ENCODE measurements at regions not wholly inside any gene's neighbourhood (a gene's known extent, or its start where the extent isn't known, plus 50 kb on each side); places are given as distances from the start of the nearest gene placed in this dataset.
"Not testable (repeated sequence)": the region's sequence is repeated elsewhere in the genome, so short reads cannot be mapped to it uniquely, and the experiment has no call there.

GRCh38 chr13:53276265-53276664 is 247.7 kb downstream of the OLFM4 start:
- no peak for DNase-seq (ENCODE audit: low read depth)

DNA sequence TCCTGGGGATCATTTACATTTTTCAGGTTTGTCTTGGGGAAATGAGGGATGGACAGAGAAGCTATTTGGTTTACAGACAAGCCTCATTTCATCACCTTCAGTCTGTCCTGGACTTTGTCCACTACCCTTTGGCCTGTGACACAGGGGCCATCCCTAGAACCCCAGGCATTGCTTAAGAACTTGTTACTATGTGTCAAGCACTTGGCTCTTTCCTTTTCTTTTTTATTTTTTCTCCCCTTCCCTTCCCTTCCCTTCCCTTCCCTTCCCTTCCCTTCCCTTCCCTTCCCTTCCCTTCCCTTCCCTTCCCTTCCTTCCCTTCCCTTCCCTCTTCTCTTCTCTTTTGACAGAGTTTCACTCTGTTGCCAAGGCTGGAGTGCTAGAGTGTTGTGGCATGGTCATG is 253.1 kb downstream of the OLFM4 start:
- no peak for DNase-seq (ENCODE audit: low read depth)

DNA sequence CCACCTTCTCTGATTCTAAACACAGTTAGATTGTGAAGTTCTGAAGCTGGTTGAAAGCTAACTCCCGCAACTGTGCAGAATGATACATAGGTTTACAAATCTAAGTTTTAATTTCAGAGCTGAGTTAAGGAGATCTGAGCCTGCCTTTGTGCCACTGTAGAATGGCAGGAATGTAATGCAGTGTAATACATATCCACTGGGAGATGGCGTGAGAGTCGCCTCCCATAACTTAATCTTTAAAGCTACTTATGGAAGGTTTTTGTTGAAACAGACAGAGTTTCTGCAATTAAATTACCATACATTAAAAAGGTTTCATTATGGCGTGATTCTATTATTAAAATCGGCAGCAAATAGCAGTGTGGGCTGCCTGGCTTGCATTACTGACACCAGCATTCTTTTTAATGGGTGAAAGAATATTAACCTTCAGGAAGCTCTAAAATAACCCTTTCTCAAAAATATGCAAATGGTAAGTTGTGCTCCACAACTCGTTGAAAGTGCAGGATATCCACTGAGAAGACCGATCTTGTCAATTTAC is 257.4 kb downstream of the OLFM4 start:
- DNase-seq (ENCODE audit: low read depth), result no peak

DNA sequence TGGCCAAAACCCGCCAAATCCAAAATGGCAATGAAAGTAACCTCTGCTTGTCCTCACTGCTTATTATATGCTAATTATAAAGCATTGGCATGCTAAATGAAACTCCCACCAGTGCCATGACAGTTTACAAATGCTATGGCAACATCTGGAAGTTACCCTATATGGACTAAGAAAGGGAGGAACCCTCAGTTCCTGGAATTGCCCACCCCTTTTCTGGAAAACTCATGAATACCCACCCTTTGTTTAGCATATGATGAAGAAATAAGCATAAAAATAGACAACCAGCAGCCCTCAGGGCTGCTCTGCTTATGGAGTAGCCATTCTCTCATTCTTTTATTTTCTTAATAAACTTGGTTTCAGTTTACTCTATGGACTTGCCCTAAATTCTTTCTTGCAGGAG is 269.8 kb downstream of the OLFM4 start:
- DNase-seq (ENCODE audit: low read depth), result no peak

GRCh38 chr13:53301449-53301848 is 272.8 kb downstream of the OLFM4 start:
- DNase-seq (ENCODE audit: low read depth), result no peak

- DNase-seq (ENCODE audit: low read depth), result not testable (repeated sequence)
These were observed 276.8 kb downstream of the OLFM4 start for GRCh38 chr13:53305419-53305818.

- no peak for DNase-seq (ENCODE audit: low read depth)
These were observed 282.2 kb downstream of the OLFM4 start for GRCh38 chr13:53310786-53311185.

DNA sequence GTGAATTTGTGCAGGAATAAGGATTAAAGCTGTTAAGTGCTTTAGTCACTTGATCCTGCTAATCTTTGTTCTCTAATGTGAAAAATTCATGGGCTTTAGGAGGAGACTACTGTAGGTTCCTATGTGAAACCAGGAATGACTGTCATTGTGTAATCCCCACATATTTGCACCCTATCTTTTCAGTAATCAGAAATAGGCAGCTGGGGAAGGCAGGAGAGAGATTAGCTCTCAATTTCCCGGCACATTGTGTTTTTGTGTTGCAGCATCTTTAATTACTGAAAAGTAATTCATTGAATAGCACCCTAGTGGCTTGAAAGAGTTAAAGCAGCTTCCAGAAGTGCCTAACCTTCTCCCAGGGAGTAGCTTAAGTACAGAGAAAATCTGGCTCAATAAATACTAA is 282.9 kb downstream of the OLFM4 start:
- no peak for DNase-seq (ENCODE audit: low read depth)

DNA sequence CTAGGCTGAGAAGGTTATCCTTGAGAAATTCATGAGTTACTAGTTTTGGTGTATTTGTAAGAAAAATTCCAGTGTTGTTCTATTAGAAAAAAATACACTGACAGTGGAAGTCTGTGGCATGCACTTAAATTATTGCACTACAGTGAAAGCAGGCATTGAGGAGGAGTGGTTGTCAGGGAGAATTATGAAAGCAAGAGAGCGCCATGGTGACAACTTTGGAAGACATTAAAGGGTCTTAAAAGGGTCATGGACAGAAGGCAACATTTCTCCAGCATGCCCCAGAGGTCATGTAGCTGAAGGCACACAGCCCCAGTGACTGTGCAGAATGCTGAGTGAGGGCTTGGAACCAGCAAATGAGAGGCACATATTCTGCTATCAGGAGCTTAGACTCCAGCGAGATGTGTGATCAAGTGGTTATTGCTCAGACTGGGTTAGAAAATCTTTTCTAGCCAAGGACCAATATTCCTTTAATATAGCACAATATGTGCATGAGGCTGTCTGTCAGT is 292.7 kb downstream of the OLFM4 start:
- no peak for DNase-seq (ENCODE audit: low read depth)

GRCh38 chr13:53324656-53325055 is 296.0 kb downstream of the OLFM4 start:
- no peak for DNase-seq (ENCODE audit: low read depth)

DNA sequence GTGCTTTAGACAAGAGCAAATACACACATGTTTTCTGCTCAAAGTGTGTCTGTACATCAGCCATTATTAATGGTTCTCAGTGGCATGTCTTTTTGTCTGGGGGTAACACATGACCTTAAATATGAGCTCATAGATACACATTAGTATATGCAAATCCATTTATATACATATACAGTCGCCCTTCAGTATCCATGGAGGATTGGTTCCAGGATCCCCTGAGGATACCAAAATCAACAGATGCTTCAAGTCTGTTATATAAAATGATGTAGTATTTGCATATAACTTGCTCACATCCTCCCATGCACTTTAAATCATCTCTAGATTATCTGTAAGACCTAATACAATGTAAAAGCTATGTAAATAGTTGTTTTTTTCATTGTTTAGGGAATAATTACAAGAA is 298.1 kb downstream of the OLFM4 start:
- DNase-seq (ENCODE audit: low read depth), result no peak

DNA sequence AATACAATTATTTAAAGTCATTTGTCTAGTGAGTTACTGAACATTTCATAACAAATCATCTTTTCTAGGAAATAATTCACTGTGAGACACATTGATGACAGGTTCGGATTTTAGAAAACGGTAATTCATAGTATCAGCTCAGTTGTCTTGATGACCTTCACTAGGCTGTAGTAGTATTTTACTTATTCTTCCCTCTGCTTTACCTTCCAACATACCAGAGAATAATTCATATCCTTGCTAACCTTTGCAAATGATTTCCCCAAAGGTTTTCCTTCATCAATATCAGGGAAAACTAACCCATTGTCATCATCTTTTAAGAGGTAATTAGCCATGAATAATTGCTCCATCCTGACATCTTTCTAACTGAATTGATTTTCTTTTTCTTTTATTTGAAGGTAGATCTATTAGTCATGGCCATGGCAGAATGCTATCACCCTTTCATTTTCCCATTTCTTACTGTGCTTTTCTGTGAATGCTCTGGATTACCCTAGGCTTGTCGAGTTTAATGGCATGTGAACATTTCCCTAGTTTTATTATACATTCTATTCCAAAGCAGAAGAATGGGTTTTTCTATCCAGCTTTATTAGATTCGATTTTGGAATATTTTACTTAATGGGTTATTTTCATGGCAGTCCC is 299.2 kb downstream of the OLFM4 start:
- no peak for DNase-seq (ENCODE audit: low read depth)

DNA sequence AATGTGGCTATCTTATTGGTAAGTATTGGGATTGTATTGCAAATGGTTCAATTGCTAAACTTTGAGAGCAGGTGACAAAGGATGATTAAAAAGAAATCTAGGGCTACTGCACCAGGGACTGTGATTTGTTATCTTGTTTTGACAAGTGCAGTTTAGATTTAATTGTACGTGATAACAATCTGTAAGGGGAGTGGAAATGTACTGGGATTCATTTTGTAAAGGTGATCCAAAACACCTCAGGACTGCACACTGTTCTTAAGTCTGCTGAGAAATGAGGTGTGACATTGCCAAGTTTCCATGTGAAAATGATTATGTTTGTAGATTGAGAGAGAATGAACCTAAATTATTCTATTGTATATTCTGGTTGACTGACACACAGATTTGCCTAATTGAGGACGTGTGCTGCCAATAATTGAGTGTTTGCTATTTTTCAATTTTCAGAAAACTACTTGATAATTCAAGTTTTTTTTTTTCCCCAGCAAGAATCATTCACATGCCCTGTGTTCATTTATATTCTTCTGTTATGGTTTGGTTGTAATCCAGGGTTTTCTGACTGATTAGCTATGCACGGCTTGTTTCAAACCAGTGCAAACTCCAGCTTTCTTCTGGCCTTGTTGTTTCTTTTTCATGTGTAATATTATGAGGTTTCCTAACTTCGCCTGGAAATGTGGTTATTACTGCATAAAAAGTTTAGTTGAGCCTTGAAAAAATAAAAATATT is 308.0 kb downstream of the OLFM4 start:
- no peak for DNase-seq (ENCODE audit: low read depth)

GRCh38 chr13:53338760-53339159 is 310.1 kb downstream of the OLFM4 start:
- no peak for DNase-seq (ENCODE audit: low read depth)

DNA sequence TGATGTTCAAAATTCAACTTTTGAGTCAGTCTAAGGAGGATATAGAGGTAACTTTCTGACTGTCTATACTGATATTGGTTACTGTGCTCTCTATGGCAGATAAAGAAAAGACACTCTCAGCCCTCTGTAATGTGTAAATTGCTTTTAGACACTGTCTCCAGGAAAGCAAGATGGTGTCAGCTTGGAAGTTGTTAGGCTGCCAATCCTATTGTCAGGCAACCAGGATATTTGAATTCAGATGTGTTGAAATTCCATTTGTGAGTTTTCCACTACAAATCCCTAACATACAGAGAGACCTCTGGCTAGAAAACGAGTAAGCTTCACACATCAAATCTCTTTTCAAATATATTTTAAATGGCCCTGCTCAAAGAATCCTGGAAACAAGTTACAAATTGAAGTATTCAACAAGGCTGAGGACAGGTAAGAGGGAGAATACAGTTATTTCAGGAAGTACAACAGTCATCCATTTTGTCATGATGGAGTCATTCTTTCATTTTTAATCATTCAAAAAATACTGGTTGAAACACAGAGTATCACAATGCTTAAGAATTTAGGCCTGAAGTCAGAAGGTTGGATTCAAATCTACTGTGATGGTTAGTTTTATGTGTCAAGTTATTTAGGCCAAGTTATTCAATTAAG is 312.0 kb downstream of the OLFM4 start:
- no peak for DNase-seq (ENCODE audit: low read depth)

- DNase-seq (ENCODE audit: low read depth), result no peak
These were observed 312.5 kb downstream of the OLFM4 start for GRCh38 chr13:53341144-53341510.

- no peak for DNase-seq (ENCODE audit: low read depth)
These were observed 314.2 kb downstream of the OLFM4 start for GRCh38 chr13:53342623-53343360.

- DNase-seq (ENCODE audit: low read depth), result no peak
These were observed 314.7 kb downstream of the OLFM4 start for GRCh38 chr13:53343361-53343744.

DNA sequence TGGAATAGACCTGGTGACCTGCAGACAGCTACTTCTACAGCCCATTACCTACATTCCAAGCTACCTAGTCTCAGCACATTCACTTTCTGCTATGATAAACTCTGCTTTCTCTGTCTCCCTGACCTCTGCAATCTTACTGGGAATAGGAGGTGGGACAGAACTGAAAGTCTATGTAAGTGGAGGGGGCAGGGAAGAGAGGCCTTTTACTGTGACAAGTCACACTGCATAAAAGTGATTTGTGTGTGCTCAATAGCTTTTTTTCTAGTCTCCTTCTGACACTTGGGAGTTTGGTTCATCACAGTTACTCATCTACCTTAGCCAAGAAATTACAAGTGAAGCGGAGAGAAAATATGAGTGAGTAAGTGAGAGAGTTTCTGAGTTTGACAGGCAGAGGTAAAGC is 322.4 kb downstream of the OLFM4 start:
- no peak for DNase-seq (ENCODE audit: low read depth)

GRCh38 chr13:53357582-53357981 is 329.0 kb downstream of the OLFM4 start:
- DNase-seq (ENCODE audit: low read depth), result no peak

GRCh38 chr13:53368948-53369347 is 340.3 kb downstream of the OLFM4 start:
- DNase-seq (ENCODE audit: low read depth), result no peak

DNA sequence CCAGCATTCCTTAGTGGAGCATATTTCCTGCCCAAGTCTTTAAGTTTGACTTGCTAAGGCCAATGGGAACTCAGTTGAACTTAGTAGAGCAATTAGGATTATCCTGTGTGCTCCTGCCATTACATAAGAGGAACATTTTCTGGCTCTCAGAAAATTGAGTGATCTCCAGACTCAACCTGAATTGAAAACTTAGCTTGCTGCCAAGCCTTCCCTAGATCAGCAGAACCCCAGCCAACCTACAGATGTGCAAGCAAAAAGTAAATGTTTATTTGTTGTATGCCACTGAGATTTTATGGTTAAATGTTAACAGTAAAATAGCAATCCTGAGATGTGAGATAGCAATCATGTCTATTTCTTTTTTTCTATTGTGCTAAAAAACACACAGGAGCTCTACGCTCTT is 350.9 kb downstream of the OLFM4 start:
- no peak for DNase-seq (ENCODE audit: low read depth)
